ENCODE measurements at regions not wholly inside any gene's neighbourhood (a gene's known extent, or its start where the extent isn't known, plus 50 kb on each side); places are given as distances from the start of the nearest gene placed in this dataset.

DNA sequence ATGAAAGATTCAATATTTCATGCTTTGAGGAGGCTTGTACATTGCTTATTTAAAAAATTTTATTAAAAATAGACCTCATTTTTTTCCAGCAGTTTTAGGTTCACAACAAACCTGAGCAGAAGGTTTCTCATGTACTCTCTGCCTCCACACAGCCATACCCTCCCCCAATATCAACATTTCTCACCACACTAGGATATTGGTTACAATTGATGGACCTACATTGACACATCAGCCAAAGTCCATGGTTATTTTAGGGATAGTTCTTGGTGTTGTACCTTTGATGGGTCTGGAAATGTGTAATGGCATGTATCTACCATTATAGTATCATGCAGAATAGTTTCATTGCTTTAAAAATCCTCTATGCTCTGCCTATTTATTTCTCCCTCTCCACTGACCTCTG, 611.0 kb downstream of the KCTD8 start:
- no peak for DNase-seq

DNA sequence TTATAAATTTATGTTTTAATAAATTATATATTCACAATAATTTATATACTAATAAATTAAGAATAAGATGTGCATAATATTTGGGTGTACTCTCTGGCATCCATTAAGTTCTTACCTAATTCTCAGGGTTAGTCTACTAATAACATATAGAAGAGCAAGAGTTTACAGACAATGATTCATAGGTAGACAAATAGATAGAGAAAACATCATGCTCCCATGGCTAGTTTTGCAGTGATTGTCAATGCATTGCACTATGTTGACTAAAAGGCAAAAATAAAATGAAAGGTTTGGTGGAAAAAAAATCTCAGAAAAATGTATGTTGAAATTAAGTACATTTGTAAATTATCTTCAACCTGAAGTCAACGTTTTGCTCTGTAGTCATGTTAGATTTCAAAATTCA, 606.0 kb downstream of the KCTD8 start:
- DNase-seq = no peak

DNA sequence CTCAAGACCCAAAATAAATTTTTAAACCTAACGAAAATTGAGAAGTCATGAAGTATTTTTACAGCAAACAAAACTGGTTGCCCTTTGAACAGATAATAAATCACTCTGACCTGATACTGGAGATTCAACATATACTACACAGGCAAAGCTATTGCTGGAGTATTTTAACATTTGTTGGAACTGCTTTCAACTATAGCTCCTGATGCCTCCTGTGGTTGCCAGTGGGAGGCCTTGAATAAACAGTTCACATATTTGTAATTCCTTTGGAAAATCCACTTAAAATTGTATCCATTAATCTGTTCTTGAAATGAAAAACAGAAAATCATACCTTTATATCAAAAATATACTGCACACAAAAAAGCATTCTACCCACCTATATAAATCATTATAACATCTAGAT, 605.1 kb downstream of the KCTD8 start:
- DNase-seq = no peak

DNA sequence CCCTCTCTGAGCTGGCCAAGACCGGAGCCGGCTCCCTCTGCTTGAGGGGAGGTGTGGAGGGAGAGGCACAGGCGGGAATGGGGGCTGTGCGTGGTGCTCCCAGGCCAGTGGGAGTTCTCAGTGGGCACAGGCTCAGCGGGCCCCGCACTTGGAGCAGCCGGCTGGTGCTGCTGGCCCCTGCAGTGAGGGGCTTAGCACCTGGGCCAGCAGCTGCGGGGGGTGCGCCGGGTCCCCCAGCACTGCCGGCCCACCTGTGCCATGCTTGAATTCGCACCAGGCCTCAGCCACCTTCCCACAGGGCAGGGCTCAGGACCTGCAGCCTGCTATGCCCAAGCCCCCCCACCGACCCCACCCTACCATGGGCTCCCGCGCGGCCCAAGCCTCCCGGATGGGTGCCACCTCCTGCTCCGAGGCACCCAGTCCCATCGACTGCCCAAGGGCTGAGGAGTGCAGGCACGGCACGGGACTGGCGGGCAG, 602.5 kb downstream of the KCTD8 start:
- DNase-seq = no peak

DNA sequence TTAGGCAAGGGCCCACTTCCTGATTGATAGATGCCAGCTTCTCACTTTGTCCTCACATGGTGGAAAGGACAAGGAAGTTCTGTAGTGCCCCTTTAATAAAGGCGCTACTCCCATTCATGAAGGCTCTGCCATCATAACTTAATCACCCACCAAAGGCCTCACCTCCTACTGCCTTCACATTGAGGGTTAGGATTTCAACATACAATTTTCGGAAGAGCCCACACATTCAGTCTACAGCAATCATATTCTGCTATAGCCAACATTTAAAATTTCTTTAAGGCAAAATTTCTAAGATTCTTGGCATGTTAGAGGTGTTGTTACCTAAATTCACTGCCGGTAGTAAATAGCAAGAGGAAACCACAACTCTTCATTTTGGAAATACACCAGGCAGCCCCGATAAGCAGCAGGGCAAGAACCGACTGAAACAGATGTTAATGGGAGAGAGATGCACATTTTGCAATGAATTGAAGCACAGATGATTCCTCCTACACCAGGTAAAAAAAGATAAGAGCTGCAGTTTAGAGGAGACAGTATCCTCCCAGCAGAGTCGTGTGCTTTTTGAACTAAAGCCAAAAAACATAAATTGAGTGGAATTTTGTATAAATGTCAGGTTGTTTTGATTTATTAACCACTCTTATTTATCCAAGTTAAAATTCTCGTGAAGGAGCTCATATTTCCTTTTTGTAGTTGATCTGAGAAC, 594.9 kb downstream of the KCTD8 start:
- no peak for DNase-seq

DNA sequence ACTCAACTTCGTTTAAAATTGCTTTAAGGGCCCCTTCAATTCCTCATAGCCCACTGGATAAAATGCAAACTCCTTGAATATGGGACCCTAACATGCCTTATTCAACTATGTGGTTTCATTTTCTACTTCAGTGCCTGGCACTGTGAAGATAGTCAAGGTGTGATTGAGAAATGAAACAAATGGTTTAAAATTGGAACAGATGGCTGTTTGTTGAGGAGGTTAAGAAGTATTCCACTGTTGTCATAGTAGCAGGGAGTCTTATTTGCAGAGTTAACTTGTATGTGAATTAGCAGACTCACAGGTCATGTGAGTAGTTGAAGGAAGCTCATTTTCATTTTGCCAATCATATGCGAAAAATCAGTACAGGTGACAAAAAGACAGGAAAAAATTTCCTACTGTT, 593.3 kb downstream of the KCTD8 start:
- DNase-seq = no peak

DNA sequence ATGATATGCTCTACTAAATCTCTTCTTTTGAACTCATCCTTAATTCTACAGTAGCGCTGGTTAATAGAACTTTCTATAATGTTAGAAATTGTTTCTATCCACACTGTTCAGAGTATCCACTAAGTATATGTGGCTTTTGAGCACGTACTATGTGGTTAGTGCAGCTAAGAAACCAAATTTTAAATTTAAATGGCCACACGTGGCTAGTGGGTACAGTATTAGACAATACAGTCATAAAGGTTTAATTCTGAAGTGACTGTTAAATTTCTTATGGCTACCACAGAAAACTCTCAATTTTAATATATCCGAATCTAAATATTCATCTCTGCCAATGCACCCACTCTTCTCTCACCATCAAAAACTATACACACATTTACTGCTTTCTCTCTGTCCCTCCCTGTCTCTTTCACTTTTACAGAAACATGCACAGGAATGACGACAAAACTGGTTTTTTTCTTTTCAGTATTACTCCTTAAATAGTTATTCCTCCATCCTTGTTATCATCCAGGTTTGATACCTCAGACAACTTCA, 583.9 kb downstream of the KCTD8 start:
- DNase-seq = no peak

DNA sequence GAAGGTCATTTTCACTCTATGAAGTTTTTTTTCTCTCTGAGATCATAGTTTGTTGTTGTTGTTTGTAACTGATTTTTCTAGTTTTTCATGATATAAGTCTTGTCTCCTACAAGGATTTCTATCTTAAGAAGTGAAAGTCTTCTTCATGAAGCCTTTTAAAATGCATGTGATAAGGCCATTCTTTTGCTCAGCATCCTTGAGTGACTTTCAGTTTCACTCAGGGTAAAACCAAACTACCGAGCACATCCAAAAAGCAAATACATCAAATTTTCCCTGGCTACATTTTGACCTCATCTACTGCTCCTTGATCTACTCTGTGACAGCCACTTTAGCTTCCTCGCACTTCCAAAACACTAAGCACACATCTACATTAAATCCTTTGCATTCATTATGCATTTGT, 580.7 kb downstream of the KCTD8 start:
- DNase-seq = no peak

DNA sequence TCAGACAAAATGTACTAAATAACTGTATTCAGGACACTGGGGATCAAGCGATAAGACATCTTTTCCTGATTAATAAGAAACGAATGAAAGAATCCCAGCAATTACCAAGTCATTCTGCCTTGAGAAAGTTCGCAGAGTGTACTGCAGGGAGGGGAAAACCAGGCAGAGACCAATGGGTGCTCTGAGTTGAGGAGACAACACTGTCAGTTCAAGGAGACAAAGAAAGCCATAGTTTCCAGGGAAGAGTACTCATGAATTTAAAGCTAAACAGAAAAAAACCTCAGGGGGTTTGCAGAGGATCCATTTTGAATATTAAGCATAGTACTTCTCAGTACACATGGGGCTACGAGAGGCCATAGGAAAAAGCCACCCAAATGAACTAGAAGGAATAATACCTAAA, 573.0 kb downstream of the KCTD8 start:
- no peak for DNase-seq

DNA sequence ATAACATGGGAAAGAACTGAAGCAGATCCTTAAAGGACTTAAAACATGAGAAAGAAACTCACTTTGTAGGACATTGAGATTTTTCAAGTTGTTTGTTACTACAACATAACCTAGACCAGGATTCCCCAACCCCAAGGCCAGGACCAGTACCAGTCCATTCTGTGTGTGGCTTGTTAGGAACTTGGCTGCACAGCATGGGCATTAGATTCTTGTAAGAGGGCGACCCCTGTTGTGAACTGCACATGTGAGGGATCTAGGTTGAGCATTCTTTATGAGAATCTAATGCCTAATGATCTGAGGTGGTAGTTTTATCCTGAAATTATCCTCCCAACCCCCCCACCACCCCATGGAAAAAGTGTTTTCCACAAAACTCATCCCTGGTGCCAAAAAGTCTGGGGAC, 566.1 kb downstream of the KCTD8 start:
- DNase-seq = no peak

DNA sequence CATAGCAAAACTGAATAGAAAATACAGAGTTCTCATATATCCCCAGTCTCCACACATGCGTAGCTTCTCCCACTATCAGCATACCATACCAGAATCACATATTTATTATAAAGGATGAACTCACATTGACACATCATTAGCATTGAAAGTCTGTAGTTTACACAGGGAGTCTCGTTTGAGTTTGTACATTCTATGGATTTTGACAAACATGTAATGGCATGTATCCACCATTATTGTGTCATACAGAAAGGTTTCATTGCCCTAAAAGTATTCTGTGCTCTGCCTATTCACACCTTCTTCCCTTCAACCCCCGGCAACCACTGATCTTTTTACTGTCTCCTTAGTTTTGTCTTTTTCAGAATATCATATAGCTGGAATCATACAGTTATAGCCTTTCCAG, 562.4 kb downstream of the KCTD8 start:
- DNase-seq = no peak

DNA sequence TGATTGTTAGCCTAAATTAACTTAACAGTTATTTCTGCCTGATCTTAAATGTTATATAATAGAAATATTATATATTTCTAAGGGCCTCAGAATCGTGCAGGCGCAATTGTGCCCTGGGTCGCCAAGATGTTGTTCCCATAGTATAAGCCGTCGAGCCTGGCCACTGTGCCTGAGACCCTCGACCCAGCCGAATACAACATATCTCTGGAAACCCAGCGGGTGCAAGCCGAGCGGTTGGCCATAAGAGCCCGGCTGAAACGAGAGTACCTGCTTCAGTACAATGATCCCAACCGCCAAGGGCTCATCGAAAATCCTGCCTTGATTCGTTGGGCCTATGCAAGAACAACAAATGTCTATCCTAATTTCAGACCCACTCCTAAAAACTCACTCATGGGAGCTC, 549.8 kb downstream of the KCTD8 start:
- no peak for DNase-seq

DNA sequence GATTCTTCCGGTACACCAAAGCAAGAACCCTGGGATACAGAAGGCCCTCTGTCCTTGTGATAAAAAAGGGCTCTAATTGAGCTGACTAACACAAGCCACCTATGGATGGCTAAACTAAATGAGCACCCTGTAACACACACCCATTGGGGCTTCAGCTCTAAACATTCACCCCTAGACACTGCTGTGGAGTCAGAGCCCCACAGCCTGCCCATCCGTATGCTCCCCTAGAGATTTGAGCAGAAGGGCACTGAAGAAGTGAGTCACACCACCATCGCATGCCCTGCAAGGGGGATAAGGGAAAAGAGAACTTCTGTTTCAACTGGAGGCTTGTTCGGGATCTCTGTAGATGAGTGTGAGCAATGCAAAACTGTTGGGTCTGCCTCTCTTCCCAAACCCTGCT, 545.2 kb downstream of the KCTD8 start:
- no peak for DNase-seq

DNA sequence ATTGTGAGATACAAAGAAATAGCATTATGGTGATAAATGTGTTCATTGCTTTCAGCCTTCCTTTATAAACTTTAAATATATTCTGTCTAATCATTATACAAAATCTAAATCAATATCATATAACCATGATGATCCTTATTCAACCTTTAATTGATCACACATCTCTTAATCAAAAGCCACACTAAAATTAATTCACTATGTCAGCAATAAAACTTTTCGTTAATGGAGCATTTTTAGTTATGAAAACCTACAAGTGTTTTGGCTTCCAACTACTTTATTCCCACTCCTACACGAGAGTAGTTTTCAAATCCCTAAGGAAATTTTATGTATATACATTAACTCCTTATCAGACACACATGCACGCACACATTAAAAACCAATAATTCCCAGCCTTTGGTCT, 530.2 kb downstream of the KCTD8 start:
- DNase-seq = no peak

DNA sequence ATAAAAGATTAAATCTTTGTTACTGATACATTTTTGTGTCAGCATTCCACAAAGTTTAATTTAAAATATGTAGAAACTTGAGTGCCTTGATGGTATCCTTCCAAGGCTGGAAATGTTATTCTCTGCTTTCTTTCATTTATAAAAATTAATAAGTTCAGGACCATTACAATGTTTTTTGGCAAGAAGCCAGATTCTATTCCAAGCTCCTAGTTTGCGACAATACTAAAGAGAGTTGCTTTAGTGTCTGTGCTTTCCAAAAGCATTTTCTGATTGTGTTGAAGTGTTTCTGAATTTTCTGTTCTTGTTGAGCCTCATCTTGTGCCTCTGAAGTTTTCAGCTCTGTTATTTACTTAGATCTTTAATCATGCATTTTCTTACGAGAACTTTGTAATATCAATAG, 516.2 kb downstream of the KCTD8 start:
- no peak for DNase-seq

DNA sequence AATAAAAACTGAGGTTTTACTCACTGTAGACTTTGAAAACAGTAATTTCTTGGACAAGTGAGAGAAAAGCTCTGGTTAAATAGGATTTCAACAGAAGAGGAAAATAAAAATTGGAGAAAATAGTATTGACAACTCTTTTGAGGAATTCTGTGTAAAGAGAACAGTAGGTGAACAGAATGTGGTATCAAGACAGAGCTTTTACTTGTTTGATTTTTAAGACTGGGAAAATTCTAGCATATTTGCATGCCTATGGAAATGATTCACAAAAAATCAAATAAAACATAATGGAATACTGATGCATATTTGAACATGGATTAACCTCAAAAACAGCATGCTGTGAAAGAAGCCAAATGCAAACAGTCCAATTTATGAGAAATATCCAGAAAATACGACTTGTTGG, 504.6 kb downstream of the KCTD8 start:
- DNase-seq = no peak

DNA sequence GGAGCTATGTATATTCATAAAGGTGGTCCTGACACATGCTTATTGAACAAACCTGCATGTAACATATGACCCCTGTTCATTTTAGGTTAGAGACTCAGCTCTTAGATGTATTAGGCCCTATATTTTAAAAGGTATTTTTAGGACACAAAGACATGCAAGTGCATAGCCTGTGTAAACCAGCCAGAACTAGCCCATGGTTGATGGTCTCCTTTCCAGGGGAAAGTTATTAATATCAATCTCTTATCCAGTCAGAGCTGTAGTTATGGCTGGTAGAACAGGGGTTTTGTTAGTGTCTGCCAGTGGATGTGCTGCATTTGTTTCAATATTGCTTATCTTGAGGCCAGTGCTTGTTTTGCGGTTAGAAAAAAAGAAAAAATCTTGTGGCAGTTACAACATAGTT, 488.6 kb downstream of the KCTD8 start:
- DNase-seq = no peak

DNA sequence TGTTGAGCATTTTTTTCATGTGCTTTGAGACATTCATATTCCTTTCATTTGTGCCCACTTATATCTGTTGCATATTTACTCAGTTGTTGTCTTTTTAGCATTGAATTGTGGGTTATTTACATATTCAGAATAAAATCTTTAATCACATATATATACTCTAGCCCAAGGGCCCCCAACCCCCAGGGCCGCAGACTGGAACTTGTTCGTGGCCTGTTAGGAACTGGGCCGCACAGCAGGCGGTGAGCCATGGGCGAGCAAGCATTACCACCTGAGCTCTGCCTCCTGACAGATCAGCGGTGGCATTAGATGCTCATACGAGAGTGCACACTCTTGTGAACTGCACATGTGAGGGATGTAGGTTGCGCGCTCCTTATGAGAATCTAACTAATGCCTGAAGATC, 480.6 kb downstream of the KCTD8 start:
- no peak for DNase-seq

DNA sequence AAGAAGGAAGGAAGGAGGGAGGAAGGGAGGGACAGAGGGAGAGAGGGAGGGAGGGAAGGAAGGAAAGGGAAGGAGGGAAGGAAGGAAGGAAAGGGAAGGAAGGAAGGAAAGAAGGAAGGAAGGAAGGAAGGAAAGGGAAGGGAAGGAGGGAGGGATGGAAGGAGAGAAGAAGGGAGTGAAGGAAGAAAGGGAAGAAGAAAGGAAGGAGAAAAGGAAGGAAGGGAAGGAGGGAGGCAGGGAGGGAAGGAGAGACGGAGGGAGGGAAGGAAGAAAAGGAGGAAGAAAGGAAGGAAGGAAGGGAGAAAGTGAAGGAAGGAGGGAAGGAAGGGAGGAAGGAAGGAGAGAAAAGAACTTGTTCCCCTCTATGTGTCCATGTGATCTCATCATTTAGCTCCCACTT, 465.0 kb downstream of the KCTD8 start:
- DNase-seq = no peak

DNA sequence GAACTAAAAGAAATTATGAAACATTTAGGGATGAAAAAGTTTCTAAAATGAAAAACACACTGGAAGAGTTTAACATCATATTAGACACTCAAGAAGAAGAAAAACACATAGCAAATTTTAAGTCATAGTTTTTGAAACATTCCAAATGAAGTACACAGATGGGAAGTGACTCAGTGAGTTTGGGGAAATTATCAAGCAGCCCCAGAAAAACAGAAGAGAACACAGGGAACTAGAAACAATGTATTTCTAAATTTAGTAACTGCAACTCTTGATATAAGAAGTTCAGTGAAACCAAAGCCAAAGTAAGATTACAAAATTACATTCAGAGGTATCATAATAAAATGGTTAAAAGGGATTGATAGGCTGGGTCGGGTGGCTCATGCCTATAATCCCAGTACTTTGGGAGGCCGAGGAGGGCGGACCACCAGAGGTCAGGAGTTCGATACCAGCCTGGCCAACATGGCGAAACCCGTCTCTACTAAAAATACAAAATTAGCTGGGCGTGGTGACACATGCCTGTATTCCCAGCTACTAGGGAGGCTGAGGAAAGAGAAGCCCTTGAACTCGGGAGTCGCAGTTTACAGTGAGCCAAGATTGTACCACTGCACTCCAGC, 461.2 kb downstream of the KCTD8 start:
- no peak for DNase-seq

DNA sequence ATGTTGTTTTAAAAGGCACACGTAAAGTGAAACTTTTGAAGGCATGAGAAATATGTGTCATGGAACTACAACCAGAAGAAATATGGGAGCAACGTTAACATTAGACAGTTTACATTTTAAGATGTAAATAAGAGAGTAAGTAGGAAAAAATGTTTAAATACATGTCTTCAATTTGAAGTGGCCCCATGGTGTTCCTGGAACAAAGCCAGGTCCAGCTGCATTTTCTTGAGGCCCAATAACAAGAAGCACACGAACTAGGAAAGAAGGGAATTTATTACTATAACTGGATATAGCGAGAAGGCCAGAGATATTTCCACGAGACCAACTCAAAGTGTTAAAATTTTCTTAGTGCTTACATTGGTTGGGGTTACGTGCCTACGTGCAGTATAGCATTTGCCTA, 458.1 kb downstream of the KCTD8 start:
- no peak for DNase-seq

DNA sequence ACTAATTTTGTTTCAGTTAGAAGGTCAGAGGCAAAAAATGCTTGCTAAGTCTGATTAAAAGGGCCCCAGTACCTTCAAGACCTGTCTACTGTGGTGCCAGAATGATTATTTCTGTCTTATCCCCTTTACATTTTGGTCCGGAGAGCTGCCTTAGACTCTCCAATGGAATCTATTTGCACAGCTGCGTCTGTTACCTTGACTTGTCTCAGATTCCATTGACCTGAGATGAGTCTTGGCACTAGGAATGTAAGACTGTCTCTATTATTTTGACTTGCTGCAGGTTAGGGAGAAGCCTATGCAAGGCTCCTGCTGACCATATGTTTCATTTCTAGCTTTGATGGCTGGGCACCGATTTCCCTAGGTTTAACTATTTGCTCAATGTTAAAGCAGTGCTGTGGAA, 457.6 kb downstream of the KCTD8 start:
- no peak for DNase-seq

DNA sequence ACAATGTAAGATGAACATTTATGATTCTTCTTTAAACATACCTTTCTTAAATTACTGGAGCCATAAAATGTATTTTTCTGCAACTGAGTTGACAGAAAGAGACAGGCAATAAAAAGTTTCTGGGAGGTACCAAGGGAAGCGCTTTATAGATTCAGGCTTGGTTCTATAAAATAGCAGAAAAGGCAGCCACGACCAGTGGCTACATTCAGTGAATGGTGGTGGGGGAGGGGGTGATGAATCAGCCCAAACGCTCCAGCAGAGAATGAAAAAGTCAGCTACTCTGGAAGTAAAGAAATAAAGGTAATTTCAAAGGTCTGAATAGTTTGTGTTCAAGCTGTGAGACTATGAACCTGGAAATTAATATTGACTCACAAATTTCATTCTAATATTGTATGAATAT, 456.1 kb downstream of the KCTD8 start:
- no peak for DNase-seq

DNA sequence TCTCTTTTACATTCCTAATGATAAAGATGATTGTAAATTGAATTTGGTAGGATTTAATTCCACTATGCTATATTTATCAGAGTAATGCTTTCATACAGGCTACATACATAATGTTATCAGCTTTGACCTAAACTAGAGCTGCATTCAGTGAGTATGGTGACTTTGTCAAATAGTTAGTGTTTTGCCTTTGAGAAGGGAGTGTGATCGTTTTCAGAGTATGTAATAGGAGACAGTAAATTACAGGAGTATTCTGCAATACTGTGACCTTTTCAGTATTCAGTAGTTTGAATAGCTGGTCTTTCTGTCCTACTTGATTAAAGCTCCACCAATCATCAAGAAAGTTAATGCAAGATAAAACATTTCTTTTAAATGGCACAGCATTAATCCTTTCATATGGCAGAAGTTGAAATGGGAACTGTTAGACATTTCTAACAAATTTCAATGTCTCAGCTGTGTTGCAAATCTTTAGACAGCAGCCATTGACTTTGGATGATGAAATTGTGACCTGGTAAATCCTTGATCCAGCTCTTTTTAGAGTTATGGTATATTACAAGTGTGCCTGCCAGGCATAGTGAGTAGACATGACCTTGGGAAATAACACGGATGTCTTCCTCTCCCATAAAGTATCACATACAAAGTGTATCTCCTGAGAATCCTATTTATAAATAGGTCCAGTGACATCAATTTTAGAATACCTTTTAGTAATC, 455.3 kb downstream of the KCTD8 start:
- DNase-seq = no peak

All from NCI-H1092 (cell line).